SU-DHL-6 (cell line): ENCODE measurements at regions not wholly inside any gene's neighbourhood (a gene's known extent, or its start where the extent isn't known, plus 50 kb on each side); places are given as distances from the start of the nearest gene placed in this dataset.

ENCODE experiments used
- H2AFZ ChIP-seq: fragments of 200-600 bp; sonication (generic); 2 replicates; pipeline ENCODE4 v1.6.1; 2014; ENCODE audit warnings: low read depth, mild to moderate bottlenecking, moderate library complexity, mixed read lengths, antibody characterized with exemption, low read length; ENCODE audit not compliant: severe bottlenecking
- H3F3A ChIP-seq: fragments of 200-600 bp; shearing (Covaris generic); 2 replicates; pipeline ENCODE4 v1.6.0; 2016; ENCODE audit warnings: antibody characterized with exemption, mild to moderate bottlenecking; ENCODE audit not compliant: insufficient read depth
- H3K27ac ChIP-seq: fragments of 200-600 bp; sonication (generic); 2 replicates; pipeline ENCODE4 v1.5.1; 2016; ENCODE audit warnings: low read depth, mild to moderate bottlenecking, low read length, moderate library complexity, mixed read lengths
- H3K27me3 ChIP-seq: fragments of 200-600 bp; sonication (generic), shearing (Covaris generic); 2 replicates; pipeline ENCODE4 v1.6.0; 2014; ENCODE audit warnings: mild to moderate bottlenecking, low read length
- H3K36me3 ChIP-seq: fragments of 200-600 bp; sonication (generic); 2 replicates; pipeline ENCODE4 v1.6.1; 2014; ENCODE audit warnings: mild to moderate bottlenecking, low read length, mixed read lengths
- H3K4me2 ChIP-seq: fragments of 300-600, 200-600 bp; shearing (Covaris generic), sonication (generic); 2 replicates; pipeline ENCODE4 v1.6.0; 2014; ENCODE audit warnings: low read length, low read depth, mild to moderate bottlenecking; ENCODE audit not compliant: poor library complexity, severe bottlenecking
- H3K4me3 ChIP-seq: fragments of 200-600 bp; sonication (generic); 2 replicates; pipeline ENCODE4 v1.5.1; 2014; ENCODE audit warnings: antibody characterized with exemption, low read length, mild to moderate bottlenecking, mixed read lengths; ENCODE audit not compliant: insufficient read depth, poor library complexity, severe bottlenecking
- H3K79me2 ChIP-seq: fragments of 200-600 bp; sonication (generic); 2 replicates; pipeline ENCODE4 v1.6.1; 2014; ENCODE audit warnings: mild to moderate bottlenecking, low read length, moderate library complexity; ENCODE audit not compliant: insufficient read depth
- H3K9ac ChIP-seq: fragments of 200-600 bp; sonication (generic); 2 replicates; pipeline ENCODE4 v1.7.0; 2014; ENCODE audit warnings: mild to moderate bottlenecking, low read length
- H3K9me2 ChIP-seq: fragments of 200-600 bp; sonication (generic); replicated peaks from 2 replicates; pipeline ENCODE4 v1.6.1; 2014; ENCODE audit warnings: low read length; ENCODE audit not compliant: insufficient read depth
- H3K9me3 ChIP-seq: fragments of 200-600 bp; sonication (generic); 2 replicates; pipeline ENCODE4 v1.6.1; 2014; ENCODE audit warnings: low read length, mixed read lengths; ENCODE audit not compliant: insufficient read depth
- H4K20me1 ChIP-seq: fragments of 200-600 bp; sonication (generic); 2 replicates; pipeline ENCODE4 v1.6.1; 2014; ENCODE audit warnings: low read depth, mild to moderate bottlenecking, antibody characterized with exemption, low read length, moderate library complexity, mixed read lengths
- CTCF ChIP-seq: fragments of 200-600 bp; sonication (generic); IDR thresholded peaks from one replicate; pipeline ENCODE4 v1.5.1; 2017; ENCODE audit warnings: antibody characterized with exemption, mild to moderate bottlenecking, low read length, moderate library complexity; ENCODE audit not compliant: insufficient read depth, poor library complexity, severe bottlenecking
- EZH2phosphoT487 ChIP-seq: fragments of 200-600 bp; sonication (generic), shearing (Covaris generic); conservative IDR thresholded peaks from 2 replicates; pipeline ENCODE4 v1.6.1; 2018; ENCODE audit warnings: mild to moderate bottlenecking, antibody characterized with exemption, low read length, moderate library complexity, mixed read lengths

GRCh38 chr7:66576646-66577045 is 52.0 kb upstream of the KCTD7 start:
- H4K20me1 ChIP-seq = peaks cover 8% of the 10 kb centered on the region; the same call in 1 of the 2 replicates
- H2AFZ ChIP-seq = no peak overlapping the region
- no peak overlapping the region for H3K27ac ChIP-seq
- H3K9me2 ChIP-seq = no peaks in the 10 kb centered on the region
- H3K4me3 ChIP-seq = no peak overlapping the region
- no peaks in the 10 kb centered on the region for H3K27me3 ChIP-seq
- peaks cover 77% of the 10 kb centered on the region for H3K79me2 ChIP-seq
- H3K4me2 ChIP-seq = no peak overlapping the region
- TF ChIP-seq CTCF (no peak), EZH2phosphoT487 (no peak)
- no peaks in the 10 kb centered on the region for H3F3A ChIP-seq
- peaks cover 38% of the 10 kb centered on the region for H3K36me3 ChIP-seq
- no peaks in the 10 kb centered on the region for H3K9me3 ChIP-seq
- H3K9ac ChIP-seq = no peak overlapping the region
